NCI-H226 (cell line): ENCODE measurements at regions not wholly inside any gene's neighbourhood (a gene's known extent, or its start where the extent isn't known, plus 50 kb on each side); places are given as distances from the start of the nearest gene placed in this dataset.

ENCODE experiments used
- DNase-seq: peaks from one replicate; pipeline ENCODE4 v3.0.0-alpha.2; 2015

DNA sequence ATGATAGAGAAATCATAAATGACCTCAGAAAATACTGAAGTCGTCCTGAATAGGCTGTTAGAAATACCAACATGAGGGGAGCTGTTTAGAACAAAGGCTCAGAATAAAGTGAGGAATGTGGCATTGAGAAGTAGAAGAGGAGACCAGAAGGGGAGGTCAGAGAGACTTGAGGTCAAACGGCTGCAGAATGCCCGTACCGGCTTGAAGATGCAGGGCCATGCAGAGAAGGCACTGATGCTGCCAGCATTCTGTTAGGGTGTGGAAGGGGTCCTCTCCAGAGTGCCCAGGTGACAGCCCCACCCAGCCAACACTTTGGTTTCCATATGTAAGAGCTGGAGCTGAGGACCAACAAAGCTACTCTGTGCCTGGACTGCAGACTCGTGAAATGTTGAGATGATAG, 570.9 kb downstream of the CDH26 start:
- no peak for DNase-seq

DNA sequence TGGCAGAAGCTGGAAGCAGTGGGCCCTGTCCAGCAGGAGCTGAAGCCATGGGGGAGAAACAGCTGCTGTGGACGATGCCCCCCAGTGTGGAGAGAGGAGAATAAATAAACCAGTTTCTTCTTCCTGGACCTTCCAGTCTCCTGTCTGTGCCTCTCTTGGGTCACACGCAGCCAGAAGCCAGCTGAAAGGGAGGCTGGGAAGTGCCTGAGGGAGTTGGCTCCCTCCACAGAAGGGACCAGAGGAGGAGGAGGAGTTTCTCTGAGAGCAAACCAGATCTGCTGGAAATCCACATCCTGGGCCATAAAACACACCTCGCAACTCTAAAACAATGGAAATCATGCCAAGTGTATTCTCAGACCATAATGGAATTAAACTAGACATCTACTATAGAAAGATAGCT, 577.0 kb downstream of the CDH26 start:
- no peak for DNase-seq

DNA sequence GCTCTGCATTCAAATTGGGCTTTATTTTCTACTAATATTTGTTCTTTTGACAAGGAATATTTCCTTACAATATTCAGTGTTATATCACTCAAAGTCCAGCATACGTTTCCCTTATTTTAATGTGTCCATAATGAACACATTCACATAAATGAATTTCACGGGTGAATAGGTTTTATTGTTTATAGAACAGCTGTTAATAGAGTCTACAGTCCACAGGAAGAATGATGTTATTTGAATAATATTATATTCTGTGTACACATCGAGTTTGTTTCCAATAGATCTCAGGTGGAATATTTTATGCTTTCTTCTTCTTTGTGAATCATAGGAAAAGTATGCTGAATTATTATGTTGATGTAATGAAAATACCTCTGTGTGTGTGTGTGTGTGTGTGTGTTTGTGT, 582.4 kb downstream of the CDH26 start:
- DNase-seq, result no peak

DNA sequence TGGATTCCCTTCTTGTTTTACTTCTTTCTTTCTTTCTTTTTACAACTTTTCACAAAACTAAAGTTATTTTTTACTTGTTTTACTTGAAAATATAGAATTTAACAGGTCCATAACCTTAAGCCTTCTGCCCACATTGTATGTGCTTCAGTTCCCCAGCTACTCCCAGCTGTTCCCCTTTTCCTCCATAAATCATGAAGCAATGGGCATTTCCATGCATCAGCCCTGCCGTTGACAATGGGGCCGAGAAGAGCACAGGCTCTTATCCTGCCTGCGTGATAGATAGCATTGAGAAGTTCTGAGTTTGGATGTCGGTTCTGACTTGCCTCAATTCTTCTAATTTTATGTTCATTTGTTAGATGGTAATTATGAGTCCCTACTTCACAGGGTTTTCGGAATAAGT, 583.8 kb downstream of the CDH26 start:
- no peak for DNase-seq

DNA sequence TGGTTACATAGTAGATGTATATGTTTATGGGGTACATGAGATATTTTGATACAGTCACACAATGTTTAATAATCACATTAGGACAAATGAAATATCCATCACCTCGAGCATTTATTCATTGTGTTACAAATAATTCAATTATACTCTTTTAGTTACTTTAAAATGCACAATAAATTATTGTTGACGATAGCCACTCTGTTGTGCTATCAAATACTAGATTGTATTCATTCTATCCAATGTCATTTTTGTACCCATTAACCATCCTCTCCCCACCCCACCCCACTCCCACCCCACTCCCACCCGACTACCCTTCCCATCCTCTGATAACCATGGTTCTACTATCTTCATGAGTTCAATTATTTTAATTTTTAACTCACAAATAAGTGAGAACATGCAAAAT, 585.4 kb downstream of the CDH26 start:
- no peak for DNase-seq

DNA sequence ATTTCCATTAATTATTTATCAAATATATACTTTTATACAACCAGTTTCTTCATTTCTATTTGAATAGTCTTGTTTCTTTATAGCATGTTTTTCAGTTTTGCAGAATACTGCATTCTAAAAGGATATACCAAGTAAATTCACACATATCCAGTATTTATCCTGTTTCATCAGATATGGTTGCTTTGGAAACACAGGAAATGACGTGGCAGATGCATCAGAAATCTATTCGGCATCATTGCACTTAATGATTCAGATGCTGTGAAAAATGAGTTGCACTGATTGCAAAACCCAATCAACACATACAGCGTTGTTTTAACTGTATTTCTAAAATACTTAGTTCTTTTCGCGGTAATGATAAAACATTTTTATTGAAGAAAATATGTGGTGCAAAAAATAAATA, 594.9 kb downstream of the CDH26 start:
- no peak for DNase-seq

DNA sequence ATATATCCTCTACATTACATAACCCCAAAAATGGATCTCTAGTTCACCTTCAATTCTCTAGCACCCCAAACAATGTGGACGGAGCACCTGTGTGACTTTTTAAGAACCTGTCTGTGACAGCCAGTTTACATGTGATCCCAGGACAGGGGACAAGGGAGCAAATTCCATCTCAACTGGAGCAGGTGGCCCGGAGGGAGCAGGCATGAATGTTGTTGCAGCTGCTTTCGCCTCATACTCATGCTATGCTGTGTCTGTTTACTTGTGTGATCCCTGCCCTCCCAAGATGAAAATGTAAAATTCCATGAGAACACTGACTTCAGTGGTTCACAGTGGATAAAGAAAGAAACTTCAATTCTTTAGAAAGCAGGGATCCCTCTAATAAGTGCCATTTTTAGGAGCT, 600.3 kb downstream of the CDH26 start:
- no peak for DNase-seq

DNA sequence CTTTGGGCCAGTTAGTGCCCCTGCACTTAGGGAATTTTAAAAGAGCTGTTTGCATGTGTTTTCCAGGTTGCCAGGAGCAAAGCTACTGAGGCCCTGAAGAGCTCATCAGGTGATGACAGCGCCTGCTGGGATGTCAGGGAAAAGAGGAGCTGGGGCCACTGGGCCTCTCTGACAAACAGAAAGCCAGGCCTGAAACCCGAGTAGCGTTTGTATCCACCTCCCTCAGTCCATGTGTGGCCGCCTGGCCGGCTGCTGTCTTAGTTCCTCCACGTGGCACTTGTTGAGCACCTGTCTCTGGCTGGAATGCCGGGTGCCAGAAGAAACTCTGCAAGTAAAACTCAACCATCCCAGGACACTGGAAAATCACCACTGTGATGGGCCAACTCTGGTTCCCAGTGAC, 601.2 kb downstream of the CDH26 start:
- DNase-seq, result no peak

DNA sequence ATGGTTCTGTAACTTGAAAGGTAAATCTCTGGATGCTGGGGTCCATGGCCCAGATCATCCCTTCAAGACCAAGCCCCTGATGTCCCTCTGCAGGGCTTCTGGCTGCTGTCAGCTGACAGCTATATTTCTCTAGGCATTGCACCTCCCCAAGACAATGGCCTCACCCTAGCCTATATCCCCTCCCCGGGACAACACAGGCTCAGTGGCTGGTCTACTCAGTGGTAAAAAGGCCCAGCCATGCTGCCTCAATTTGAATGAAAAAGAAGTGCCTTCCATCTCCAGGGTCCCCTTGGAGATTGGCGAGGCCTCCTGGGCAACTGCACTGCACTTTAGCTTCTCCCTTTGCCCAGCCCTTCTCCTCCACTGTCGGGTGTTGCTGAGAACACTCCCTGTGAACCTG, 602.8 kb downstream of the CDH26 start:
- no peak for DNase-seq

DNA sequence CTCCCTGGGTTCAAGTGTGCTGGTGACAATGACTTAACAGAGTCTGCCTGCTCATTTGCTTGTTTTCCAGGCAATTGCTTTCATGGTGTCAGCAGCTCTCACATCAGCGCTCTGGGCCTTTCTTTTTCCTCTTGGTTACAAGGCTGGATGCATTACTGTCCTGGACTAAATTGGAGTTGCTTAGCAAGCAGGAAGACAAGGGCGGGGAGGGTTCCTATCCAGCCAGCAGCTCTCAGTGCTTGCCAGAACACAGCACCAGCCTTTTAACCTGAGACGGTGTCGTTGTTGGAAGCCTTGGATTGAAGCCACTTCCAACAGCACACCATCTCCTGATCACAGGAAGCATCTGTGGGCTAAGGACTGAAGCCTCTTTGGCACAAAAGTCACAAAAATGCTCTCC, 606.9 kb downstream of the CDH26 start:
- no peak for DNase-seq

DNA sequence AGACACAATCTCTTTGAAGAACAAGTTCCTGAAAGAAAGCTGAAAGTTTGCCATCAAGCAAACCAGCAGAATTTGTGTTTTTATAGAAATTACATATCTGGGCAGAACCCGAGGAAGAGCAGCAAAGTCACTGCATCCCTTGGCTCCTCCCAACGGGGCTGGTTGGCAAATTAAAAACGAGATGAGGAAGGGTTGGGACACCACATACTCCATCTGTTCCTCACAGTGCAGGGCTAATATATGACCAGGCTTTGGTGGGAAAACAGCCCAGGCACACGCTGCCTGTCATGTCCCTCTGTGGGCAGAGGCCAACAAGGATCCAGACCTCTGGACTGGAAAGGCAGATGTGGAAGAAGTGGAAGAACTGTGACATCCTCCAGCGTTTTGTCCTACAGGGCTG, 607.3 kb downstream of the CDH26 start:
- no peak for DNase-seq

DNA sequence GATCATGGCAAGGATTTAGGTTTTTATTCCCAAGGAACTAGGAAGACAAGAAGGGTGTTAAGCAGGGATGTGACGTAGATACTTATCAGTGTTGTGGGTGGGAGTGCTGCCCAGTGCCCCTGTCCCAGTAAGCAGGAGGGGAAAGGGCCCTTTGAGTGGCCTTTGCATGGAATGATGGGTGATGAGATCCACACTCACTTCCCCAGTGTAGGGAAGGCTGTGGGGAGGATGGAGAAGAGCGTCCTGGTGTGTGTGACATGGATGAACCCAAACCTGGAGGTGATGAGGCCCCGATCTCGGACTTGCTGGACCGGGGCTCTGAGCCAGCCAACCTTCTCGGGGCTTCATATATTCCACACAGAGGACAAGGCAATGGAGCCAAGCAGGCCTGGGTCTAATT, 610.9 kb downstream of the CDH26 start:
- no peak for DNase-seq

DNA sequence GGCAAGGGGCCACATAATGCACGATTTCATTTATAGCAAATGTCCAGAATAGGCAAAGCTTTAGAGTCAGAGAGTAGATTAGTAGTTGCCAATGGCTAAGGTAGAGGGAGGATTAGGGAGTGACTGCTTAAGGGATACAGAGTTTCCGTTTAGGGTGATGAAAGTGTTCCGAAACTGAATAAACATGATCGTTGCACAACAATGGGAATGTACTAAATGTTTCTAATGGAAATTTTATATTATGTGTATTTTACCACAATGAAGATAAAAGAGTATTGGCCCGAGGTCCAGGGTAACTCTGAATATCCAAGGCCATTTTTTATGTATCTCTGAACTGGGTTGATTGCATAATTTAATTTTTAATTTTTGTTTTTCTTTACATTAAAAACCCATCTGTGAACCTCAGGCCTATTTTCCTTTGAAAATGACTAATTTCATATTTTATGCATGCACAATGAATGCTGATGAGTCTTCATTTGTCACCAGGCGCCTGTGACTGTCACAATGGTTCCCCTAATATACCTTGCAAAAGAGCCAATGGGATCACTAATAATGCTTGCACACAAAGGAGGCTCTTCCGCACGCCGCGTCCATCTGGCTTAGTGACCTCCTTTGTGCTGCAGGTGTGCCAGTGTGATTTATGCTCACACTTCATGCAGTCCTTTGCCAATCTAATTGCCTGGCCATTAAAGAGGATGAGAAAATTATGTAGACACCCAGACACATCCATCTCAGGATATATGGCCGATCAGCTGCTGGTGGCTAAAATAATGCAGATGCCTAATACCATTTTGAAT, 612.5 kb downstream of the CDH26 start:
- DNase-seq, result no peak

DNA sequence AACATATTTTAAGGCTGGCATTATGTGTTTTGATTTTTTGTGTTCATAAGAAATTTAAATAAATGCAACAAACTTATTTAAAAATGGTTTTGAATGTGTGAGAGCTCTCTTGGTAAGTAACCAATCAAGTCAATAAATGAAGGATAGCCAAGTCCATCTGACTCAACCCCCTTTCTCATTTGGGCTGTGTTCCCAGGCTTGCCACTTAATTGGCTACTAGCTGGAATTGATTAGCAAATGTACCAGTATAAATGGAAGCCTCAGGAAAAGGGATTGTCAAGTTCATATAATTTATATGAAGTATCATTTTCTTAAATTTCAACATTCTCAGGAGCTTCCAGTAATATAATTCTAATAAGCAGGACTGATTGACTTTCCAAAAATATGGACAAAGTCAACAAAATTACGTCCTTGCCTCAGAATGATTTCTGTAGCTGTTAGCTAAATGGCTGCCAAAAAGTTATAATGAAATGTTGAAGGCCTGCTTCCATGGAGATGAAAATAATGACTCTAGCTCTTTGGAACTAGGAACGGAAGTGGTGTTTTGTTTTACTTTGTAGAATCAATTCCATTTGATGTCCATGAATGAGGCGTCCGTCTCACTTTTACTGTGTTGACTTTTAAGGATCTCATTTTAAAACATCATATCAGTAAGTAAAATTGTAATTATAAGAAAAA, 614.9 kb downstream of the CDH26 start:
- DNase-seq, result no peak

DNA sequence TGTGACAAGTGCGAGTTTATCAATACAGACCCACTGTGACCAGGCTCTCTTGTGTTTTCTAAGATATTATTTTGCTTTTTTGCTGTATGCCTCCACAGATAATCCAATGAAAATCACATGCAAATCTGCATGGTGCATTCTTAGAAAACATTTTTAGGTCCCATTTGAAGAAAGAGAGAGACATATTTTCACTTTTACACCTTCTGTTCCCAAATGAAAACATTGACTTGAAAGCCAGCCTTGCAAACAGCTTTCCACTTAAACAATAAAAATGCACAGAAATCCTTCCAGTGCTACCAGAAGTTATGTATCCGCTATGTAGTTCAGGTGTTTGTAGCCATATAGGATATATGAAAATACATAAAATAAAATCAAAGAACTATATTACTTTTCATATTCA, 618.0 kb downstream of the CDH26 start:
- no peak for DNase-seq

DNA sequence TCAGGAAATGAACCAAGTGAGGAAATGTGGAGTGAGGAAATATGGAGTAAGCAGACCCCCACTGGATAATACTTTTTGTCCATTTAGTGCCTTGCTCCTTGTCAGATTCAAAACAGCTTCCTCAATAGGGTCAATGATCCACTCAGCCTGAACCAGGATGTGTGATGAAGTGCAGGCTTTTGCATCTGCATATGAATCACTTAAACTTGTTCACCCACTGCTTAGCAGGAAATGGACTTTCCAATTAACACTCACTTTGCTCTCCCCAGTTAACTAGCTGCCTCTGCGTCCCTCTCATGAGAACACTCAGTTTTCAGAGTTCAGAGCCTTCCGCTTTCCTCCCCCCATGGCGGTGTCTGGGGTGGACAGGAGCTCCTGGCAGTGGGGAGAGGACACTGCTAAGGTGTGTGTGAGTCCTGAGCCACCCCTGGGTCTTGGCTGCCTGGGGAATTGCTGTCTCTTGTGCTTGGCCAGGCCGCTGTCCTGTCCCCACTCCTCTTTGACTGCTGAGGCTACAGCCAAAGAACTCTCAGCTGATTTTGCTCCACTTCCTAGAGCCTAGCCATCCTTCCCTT, 621.8 kb downstream of the CDH26 start:
- DNase-seq, result no peak

DNA sequence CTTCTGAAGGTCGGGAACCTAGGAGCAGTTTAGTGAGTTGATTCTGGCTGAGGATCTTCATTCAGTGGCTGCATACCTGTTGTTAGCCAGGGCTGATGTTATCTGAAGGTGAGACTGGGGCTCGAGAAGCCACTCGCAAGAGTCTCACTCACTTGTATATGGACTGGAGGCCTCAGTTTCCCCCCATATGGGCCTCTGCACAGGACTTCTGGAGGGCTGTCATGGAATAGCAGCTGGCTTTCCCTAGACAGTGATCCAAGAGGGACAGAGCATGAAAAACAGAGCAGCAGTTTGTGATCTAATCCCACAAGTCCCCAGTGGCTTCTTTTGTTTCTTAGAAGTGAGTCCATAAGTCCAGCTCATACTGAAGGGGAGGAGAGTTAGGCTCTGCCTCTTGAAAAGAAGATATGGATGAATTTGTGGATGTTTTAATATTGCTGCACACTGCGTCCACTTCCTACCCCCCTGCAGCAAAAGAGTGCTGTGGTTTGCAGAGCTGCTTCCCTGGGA, 623.4 kb downstream of the CDH26 start:
- no peak for DNase-seq

DNA sequence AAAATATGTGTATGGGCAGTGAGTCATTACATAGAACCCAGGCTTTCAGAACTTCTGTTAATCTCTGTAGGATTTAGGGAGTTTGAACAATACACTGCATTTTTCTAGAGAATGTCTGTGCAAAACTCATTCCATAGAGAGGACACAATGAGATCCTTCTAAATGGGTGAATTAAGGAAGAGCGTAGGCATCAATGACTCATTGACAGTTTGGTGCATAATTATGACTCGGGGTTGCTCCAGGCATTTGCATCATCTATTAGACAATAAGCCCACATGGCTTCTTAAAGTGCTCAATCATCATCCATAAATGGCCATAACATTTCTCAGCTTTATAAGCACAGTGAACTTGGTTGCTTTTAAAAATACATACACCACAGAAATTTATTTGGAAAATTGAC, 625.5 kb downstream of the CDH26 start:
- DNase-seq, result no peak

DNA sequence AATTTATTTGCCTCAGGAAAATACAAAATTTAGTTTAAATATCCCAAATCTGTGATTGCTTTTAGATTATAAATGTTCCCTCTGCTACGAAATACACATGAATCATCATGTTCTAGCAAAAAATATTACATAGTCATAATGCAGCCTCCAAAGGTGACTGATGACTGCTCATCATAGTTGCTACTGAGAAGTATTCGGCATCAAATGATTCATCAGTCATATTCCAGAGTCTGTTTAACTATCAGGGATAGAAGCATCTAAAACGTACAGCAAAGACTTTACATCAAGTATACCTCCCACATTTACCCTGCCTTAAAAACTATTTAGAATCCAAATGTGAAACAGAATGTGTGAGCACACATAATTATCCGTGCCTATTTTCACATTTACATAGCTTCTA, 626.0 kb downstream of the CDH26 start:
- DNase-seq, result no peak

DNA sequence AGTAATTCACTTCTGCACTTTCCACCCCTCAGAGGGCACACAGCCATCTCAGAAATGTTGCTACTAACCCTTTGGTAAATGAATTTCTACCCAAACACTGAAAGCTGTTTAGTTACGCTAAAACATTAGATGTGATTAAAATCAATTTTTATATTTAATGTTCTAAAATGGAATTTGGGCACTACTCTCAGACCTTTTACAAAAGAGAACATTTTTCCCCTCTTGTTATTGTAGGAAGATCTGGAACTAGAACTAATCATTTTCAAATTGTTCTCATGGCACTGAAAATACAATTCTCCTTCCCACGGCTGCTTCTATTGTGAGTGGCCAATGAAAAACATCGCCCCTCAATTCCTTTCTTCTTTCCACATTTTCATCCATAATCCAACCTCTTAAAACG, 627.4 kb downstream of the CDH26 start:
- no peak for DNase-seq

DNA sequence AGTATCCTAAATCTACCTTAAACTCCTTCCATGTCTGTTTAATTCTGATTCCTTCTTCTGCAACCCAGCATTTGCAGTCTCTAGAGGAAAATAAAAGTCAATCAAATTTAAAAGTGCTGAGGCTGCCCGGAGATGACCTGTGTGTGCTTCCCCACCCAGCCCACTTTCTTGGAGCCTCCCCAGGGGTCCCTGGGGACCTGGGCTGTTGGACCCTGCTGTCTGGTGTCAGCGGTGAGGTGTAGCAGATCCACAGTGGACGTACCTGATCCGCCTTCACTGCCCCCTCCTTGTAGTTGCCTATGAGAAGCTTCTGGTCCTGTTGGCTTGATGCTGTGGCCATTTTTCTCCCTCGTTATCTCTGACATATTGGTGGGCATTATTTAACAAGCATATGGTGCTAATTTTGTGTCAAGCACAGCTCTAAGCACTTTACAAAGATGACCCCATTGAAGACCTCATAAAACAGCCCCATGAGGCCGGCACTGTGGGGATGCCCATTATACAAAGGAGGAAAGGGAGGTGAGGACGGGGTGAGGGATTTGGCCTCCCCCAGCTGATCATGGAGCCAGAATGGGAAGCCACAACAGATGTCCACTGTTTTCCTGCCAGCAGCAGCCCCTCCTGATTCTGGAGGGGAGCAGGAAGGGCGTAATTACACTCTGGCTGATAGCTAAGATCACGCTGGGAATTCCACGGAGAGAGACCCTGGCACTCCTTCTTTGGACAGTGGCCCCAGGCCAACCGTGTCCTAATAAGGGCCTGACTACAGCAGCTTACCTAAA, 628.2 kb downstream of the CDH26 start:
- no peak for DNase-seq

DNA sequence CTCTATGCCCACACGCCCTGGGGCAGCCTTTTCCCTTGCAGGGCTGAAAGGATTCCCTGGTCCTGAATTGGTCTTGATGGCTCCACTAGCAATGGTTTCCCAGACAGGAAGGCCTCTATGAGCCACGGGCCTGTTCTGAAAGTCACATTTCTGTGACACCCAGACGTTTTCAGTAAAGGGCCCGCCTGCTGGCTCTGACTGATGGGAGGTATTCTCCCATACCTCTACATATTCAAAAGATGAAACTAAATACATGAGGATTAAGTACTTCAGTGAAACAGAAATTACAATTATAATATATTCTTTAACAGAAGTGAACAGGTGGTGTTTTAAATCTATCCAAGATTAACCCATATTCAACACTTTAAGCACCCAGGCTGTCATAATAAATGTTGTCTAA, 629.8 kb downstream of the CDH26 start:
- DNase-seq, result no peak

DNA sequence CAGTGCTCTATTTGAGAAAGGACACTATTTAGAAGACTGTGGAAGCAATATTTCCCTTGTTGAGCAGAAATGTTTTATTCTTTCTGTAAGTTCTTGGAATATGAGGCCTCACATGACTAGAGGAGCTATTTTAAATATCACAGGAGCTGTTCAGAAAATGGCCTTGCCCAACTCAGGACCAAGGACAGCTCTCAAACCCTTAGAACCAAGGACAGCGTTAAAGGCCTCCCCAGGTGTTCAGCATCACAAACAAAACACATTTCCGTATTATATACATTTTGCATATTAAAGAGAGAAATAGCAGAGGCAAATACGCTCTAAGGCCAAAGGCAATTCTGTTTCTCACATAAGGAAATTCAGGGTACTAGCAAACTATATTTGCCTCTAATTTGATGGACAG, 631.4 kb downstream of the CDH26 start:
- DNase-seq, result no peak
